SK-N-SH treated with all-trans-retinoic acid at 6 μM for 48 hours (cell line): ENCODE measurements at regions not wholly inside any gene's neighbourhood (a gene's known extent, or its start where the extent isn't known, plus 50 kb on each side); places are given as distances from the start of the nearest gene placed in this dataset.

Experiments
- ATAC-seq: fragments of 200-7000 bp; cut with Tn5 transposase; 3 replicates; pipeline ENCODE4 v1.9.1; 2020; ENCODE audit warnings: mild to moderate bottlenecking, moderate library complexity
- ARNTL ChIP-seq: fragments of 450-650 bp; formaldehyde crosslinking; IDR thresholded peaks from 2 replicates; pipeline ENCODE4 v1.5.0; 2020; ENCODE audit warnings: low read depth, mild to moderate bottlenecking, moderate library complexity, borderline replicate concordance
- ESRRG ChIP-seq: fragments of 250-450 bp; sonication (Bioruptor Pico); IDR thresholded peaks from 2 replicates; pipeline ENCODE4 v1.6.1; 2021; ENCODE audit warnings: mild to moderate bottlenecking
- GLIS3 ChIP-seq: fragments of 250-450 bp; sonication (Bioruptor Pico); IDR thresholded peaks from 2 replicates; pipeline ENCODE4 v1.5.0; 2020; ENCODE audit warnings: mild to moderate bottlenecking, moderate library complexity
- ISL1 ChIP-seq: fragments of 250-450 bp; sonication (Bioruptor Pico); IDR thresholded peaks from 2 replicates; pipeline ENCODE4 v2.1.2; 2022; ENCODE audit warnings: mild to moderate bottlenecking, moderate library complexity
- OSR1 ChIP-seq: fragments of 250-450 bp; sonication (Bioruptor Pico); IDR thresholded peaks from 2 replicates; pipeline ENCODE4 v1.8.0; 2022; ENCODE audit warnings: moderate library complexity, mild to moderate bottlenecking, inconsistent platforms
- PPARA ChIP-seq: fragments of 250-450 bp; sonication (Bioruptor Pico); IDR thresholded peaks from 2 replicates; pipeline ENCODE4 v1.5.0; 2020; ENCODE audit warnings: mild to moderate bottlenecking, borderline replicate concordance
- RARB ChIP-seq: fragments of 250-450 bp; sonication (Bioruptor Pico); IDR thresholded peaks from 2 replicates; pipeline ENCODE4 v1.8.0; 2021; ENCODE audit warnings: mild to moderate bottlenecking, moderate library complexity
- SNAI2 ChIP-seq: fragments of 250-450 bp; sonication (Bioruptor Pico); IDR thresholded peaks from 2 replicates; pipeline ENCODE4 v1.5.0; 2020; ENCODE audit warnings: mild to moderate bottlenecking, moderate library complexity
- TCF4 ChIP-seq: fragments of 250-450 bp; sonication (Bioruptor Pico); IDR thresholded peaks from 2 replicates; pipeline ENCODE4 v1.8.0; 2021; ENCODE audit warnings: mild to moderate bottlenecking, moderate library complexity, borderline replicate concordance
- TOX ChIP-seq: fragments of 250-450 bp; sonication (Bioruptor Pico); IDR thresholded peaks from 2 replicates; pipeline ENCODE4 v1.8.0; 2021; ENCODE audit warnings: mild to moderate bottlenecking, moderate library complexity, borderline replicate concordance
- ZFP3 ChIP-seq: fragments of 250-450 bp; sonication (Bioruptor Pico); IDR thresholded peaks from 2 replicates; pipeline ENCODE4 v1.5.0; 2020; ENCODE audit warnings: mild to moderate bottlenecking, moderate library complexity
- ZFP30 ChIP-seq: fragments of 450-650 bp; formaldehyde crosslinking; IDR thresholded peaks from 2 replicates; pipeline ENCODE4 v1.5.0; 2022; ENCODE audit warnings: mild to moderate bottlenecking, moderate library complexity
- ZNF565 ChIP-seq: fragments of 450-650 bp; formaldehyde crosslinking; conservative IDR thresholded peaks from 2 replicates; pipeline ENCODE4 v1.5.0; 2020; ENCODE audit warnings: low read depth, mild to moderate bottlenecking, moderate library complexity
- ZNF70 ChIP-seq: fragments of 450-650 bp; formaldehyde crosslinking; IDR thresholded peaks from 2 replicates; pipeline ENCODE4 v1.5.0; 2020; ENCODE audit warnings: mild to moderate bottlenecking, moderate library complexity
- ZNF8 ChIP-seq: fragments of 450-650 bp; formaldehyde crosslinking; IDR thresholded peaks from 2 replicates; pipeline ENCODE4 v1.5.0; 2020; ENCODE audit warnings: mild to moderate bottlenecking, moderate library complexity
- TF ChIP-seq, protein P1 (sequence below): fragments of 250-450 bp; sonication (Bioruptor Pico); IDR thresholded peaks from 2 replicates; pipeline ENCODE4 v1.8.0; 2020; ENCODE audit warnings: mild to moderate bottlenecking, moderate library complexity, borderline replicate concordance
- TF ChIP-seq, protein P2 (sequence below): fragments of 250-450 bp; sonication (Bioruptor Pico); IDR thresholded peaks from 2 replicates; pipeline ENCODE4 v1.5.1; 2021; ENCODE audit warnings: mild to moderate bottlenecking, moderate library complexity
- TF ChIP-seq, protein P3 (sequence below): fragments of 250-450 bp; sonication (Bioruptor Pico); IDR thresholded peaks from 2 replicates; pipeline ENCODE4 v1.5.1; 2020; ENCODE audit warnings: low read depth, mild to moderate bottlenecking, moderate library complexity
- TF ChIP-seq, protein P4 (sequence below): fragments of 250-450 bp; sonication (Bioruptor Pico); IDR thresholded peaks from 2 replicates; pipeline ENCODE4 v1.5.0; 2020; ENCODE audit warnings: mild to moderate bottlenecking, moderate library complexity
- TF ChIP-seq, protein P5 (sequence below): fragments of 250-450 bp; sonication (Bioruptor Pico); IDR thresholded peaks from 2 replicates; pipeline ENCODE4 v1.8.0; 2021; ENCODE audit warnings: low read depth, mild to moderate bottlenecking, moderate library complexity, borderline replicate concordance

DNA sequence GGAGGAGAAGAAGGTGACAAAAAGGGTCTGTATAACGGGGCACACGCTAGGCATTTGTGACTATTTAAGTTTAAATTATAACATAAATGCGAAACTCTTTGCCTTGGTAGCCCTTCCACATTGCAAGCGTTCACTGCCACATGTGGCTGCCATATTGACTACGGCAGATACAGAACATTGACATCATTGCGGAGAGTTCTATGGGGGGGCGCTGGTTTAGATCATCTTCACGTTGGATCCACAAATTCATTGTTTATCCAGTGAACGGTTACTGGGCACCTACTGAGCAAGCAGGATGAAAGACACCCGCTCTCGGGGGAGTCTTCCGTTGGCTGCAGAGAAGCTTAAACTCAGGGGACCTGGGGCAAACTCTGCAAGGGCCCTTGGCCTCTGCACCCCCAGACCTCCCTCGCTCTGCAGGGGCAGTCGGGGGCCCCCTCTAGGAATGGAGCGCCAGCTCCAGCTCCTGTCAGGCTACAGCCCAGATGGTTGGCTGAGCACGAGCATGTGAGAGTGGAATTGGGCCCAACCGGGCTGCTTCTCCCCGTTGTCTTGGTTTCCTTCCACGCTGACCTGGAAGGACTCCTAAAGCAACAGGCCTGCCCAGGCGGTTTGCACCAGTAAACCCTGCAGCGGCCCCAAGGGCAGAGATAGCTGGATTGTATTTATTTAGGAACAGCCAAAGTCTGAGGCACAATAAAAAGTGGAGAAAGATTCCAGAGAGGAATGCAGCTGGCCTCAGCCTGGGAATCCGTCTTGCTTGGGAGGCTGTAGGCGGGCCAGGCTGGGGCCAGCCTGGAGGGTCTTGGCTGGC, 172.2 kb downstream of the SEC14L1 start (continued):
- TF ChIP-seq ZNF70 (CRISPR knock-in tag) = no peak
- TF ChIP-seq GLIS3 = no peak
- TF ChIP-seq, protein P1, sequence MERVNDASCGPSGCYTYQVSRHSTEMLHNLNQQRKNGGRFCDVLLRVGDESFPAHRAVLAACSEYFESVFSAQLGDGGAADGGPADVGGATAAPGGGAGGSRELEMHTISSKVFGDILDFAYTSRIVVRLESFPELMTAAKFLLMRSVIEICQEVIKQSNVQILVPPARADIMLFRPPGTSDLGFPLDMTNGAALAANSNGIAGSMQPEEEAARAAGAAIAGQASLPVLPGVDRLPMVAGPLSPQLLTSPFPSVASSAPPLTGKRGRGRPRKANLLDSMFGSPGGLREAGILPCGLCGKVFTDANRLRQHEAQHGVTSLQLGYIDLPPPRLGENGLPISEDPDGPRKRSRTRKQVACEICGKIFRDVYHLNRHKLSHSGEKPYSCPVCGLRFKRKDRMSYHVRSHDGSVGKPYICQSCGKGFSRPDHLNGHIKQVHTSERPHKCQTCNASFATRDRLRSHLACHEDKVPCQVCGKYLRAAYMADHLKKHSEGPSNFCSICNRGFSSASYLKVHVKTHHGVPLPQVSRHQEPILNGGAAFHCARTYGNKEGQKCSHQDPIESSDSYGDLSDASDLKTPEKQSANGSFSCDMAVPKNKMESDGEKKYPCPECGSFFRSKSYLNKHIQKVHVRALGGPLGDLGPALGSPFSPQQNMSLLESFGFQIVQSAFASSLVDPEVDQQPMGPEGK = no peak
- no peak for TF ChIP-seq ZNF565 (CRISPR knock-in tag)
- no peak for TF ChIP-seq ARNTL (CRISPR knock-in tag)
- TF ChIP-seq PPARA (CRISPR knock-in tag) = no peak
- TF ChIP-seq SNAI2 (CRISPR knock-in tag) = no peak
- TF ChIP-seq ESRRG (CRISPR knock-in tag) = no peak
- no peak for TF ChIP-seq ISL1 (CRISPR knock-in tag)

DNA sequence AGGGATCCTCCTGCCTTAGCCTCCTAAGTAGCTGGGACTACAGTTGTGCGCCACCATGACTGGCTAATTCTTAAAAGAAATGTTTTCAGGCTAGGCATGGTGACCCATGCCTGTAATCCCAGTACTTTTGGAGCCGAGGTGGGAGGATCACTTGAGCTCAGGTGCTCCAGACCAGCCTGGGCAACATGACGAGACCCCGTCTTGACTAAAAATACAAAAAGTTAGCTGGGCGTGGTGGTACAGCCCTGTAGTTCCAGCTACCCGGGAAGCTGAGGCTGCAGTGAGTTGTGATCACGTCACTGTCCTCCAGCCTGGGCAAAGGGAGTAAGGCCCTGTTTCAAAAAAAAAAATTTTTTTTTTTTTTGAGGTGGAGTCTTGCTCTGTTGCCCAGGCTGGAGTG, 173.1 kb downstream of the SEC14L1 start:
- no peak for ATAC-seq
- TF ChIP-seq RARB (no peak), ZNF8 (CRISPR knock-in tag) (no peak), GLIS3 (no peak), SNAI2 (CRISPR knock-in tag) (no peak), TOX (no peak), ARNTL (CRISPR knock-in tag) (no peak), ZFP3 (no peak), ISL1 (CRISPR knock-in tag) (no peak), TCF4 (CRISPR knock-in tag) (no peak), ZFP30 (CRISPR knock-in tag) (no peak), ESRRG (CRISPR knock-in tag) (no peak), PPARA (CRISPR knock-in tag) (no peak), ZNF70 (CRISPR knock-in tag) (no peak), OSR1 (CRISPR knock-in tag) (no peak)
- TF ChIP-seq, protein P2, sequence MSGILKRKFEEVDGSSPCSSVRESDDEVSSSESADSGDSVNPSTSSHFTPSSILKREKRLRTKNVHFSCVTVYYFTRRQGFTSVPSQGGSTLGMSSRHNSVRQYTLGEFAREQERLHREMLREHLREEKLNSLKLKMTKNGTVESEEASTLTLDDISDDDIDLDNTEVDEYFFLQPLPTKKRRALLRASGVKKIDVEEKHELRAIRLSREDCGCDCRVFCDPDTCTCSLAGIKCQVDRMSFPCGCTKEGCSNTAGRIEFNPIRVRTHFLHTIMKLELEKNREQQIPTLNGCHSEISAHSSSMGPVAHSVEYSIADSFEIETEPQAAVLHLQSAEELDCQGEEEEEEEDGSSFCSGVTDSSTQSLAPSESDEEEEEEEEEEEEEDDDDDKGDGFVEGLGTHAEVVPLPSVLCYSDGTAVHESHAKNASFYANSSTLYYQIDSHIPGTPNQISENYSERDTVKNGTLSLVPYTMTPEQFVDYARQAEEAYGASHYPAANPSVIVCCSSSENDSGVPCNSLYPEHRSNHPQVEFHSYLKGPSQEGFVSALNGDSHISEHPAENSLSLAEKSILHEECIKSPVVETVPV (CRISPR knock-in tag) = no peak
- TF ChIP-seq, protein P3, sequence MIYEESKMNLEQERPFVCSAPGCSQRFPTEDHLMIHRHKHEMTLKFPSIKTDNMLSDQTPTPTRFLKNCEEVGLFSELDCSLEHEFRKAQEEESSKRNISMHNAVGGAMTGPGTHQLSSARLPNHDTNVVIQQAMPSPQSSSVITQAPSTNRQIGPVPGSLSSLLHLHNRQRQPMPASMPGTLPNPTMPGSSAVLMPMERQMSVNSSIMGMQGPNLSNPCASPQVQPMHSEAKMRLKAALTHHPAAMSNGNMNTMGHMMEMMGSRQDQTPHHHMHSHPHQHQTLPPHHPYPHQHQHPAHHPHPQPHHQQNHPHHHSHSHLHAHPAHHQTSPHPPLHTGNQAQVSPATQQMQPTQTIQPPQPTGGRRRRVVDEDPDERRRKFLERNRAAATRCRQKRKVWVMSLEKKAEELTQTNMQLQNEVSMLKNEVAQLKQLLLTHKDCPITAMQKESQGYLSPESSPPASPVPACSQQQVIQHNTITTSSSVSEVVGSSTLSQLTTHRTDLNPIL = no peak
- TF ChIP-seq, protein P1 = no peak
- TF ChIP-seq, protein P4, sequence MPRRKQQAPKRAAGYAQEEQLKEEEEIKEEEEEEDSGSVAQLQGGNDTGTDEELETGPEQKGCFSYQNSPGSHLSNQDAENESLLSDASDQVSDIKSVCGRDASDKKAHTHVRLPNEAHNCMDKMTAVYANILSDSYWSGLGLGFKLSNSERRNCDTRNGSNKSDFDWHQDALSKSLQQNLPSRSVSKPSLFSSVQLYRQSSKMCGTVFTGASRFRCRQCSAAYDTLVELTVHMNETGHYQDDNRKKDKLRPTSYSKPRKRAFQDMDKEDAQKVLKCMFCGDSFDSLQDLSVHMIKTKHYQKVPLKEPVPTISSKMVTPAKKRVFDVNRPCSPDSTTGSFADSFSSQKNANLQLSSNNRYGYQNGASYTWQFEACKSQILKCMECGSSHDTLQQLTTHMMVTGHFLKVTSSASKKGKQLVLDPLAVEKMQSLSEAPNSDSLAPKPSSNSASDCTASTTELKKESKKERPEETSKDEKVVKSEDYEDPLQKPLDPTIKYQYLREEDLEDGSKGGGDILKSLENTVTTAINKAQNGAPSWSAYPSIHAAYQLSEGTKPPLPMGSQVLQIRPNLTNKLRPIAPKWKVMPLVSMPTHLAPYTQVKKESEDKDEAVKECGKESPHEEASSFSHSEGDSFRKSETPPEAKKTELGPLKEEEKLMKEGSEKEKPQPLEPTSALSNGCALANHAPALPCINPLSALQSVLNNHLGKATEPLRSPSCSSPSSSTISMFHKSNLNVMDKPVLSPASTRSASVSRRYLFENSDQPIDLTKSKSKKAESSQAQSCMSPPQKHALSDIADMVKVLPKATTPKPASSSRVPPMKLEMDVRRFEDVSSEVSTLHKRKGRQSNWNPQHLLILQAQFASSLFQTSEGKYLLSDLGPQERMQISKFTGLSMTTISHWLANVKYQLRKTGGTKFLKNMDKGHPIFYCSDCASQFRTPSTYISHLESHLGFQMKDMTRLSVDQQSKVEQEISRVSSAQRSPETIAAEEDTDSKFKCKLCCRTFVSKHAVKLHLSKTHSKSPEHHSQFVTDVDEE (CRISPR knock-in tag) = no peak
- TF ChIP-seq, protein P5, sequence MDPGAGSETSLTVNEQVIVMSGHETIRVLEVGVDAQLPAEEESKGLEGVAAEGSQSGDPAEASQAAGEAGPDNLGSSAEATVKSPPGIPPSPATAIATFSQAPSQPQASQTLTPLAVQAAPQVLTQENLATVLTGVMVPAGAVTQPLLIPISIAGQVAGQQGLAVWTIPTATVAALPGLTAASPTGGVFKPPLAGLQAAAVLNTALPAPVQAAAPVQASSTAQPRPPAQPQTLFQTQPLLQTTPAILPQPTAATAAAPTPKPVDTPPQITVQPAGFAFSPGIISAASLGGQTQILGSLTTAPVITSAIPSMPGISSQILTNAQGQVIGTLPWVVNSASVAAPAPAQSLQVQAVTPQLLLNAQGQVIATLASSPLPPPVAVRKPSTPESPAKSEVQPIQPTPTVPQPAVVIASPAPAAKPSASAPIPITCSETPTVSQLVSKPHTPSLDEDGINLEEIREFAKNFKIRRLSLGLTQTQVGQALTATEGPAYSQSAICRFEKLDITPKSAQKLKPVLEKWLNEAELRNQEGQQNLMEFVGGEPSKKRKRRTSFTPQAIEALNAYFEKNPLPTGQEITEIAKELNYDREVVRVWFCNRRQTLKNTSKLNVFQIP (CRISPR knock-in tag) = no peak
